GM12878 (cell line): ENCODE measurements at regions not wholly inside any gene's neighbourhood (a gene's known extent, or its start where the extent isn't known, plus 50 kb on each side); places are given as distances from the start of the nearest gene placed in this dataset.

ENCODE experiments used
- ATAC-seq: fragments of 200-7000 bp; cut with Tn5 transposase; 3 replicates; pipeline ENCODE4 v1.9.1; 2020; ENCODE audit warnings: mild to moderate bottlenecking, moderate library complexity
- BruUV-seq: library from RNA; stranded (reverse); fragments of 400-500 nt; replicated peaks from 2 replicates; lab custom pipeline; 2021; lab: Mats Ljungman, UMichigan
- CTCF ChIA-PET: fragments of 300-600 bp; sonication (Branson Sonifier 250); formaldehyde crosslinking; extraction: SDS; loops from one replicate; lab custom pipeline; 2021; ENCODE audit warnings: inconsistent platforms; lab: Yijun Ruan, JAX
- POLR2A ChIA-PET: fragments of 350-600 bp; formaldehyde crosslinking; extraction: SDS; loops from one replicate; lab custom pipeline; 2021; ENCODE audit warnings: inconsistent platforms; lab: Charles Lee
- RAD21 ChIA-PET: fragments of 300-600 bp; sonication (Branson Sonifier 250); formaldehyde crosslinking; loops from one replicate; lab custom pipeline; 2023; ENCODE audit warnings: antibody characterized with exemption; ENCODE audit not compliant: unreplicated experiment; lab: Charles Lee
- SMC1A ChIA-PET: fragments of 300-600 bp; sonication (Branson Sonifier 250); formaldehyde crosslinking; loops from one replicate; lab custom pipeline; 2023; ENCODE audit not compliant: unreplicated experiment, uncharacterized antibody; lab: Charles Lee
- DNase-seq: peaks from one replicate; pipeline ENCODE4 v3.0.0-alpha.2; 2011; ENCODE audit warnings: low read depth, low spot score
- FAIRE-seq: peaks from 3 replicates; lab custom pipeline; 2011; peaks lifted over from hg19 to GRCh38; lab: Jason Lieb, UNC
- H2AFZ ChIP-seq: 2 replicates; pipeline ENCODE4 v1.6.0; 2011; ENCODE audit warnings: low read depth, low read length, control low read depth; ENCODE audit not compliant: control insufficient read depth
- H3K27ac ChIP-seq: 2 replicates; pipeline ENCODE4 v1.5.1; 2011; ENCODE audit warnings: control low read depth; ENCODE audit not compliant: control insufficient read depth, insufficient read depth
- H3K27me3 ChIP-seq, 2 experiments: replicated peaks in 1 of 2; 2 replicates each; pipeline versions ENCODE4 v1.6.0 to v1.6.1; 2011; ENCODE audit warnings: low read length in 1 of 2; ENCODE audit not compliant: control insufficient read depth in 2 of 2, insufficient read depth in 2 of 2
- H3K36me3 ChIP-seq, 2 experiments: 2 replicates each; pipeline ENCODE4 v1.5.1; 2011; ENCODE audit warnings: low read length in 1 of 2; ENCODE audit not compliant: control insufficient read depth in 2 of 2, insufficient read depth in 2 of 2
- H3K4me1 ChIP-seq: 2 replicates; pipeline ENCODE4 v1.6.1; 2011; ENCODE audit warnings: mild to moderate bottlenecking, low read length, moderate library complexity, mixed read lengths; ENCODE audit not compliant: control insufficient read depth, insufficient read depth
- H3K4me2 ChIP-seq: 2 replicates; pipeline ENCODE4 v1.6.0; 2011; ENCODE audit warnings: control low read depth; ENCODE audit not compliant: control insufficient read depth, insufficient read depth
- H3K4me3 ChIP-seq: fragments of 200-600 bp; sonication (generic); 2 replicates; pipeline ENCODE4 v1.5.1; 2016
- H3K79me2 ChIP-seq: 2 replicates; pipeline ENCODE4 v1.6.0; 2011; ENCODE audit warnings: low read length; ENCODE audit not compliant: control insufficient read depth, insufficient read depth
- H3K9ac ChIP-seq: 2 replicates; pipeline ENCODE4 v1.8.0; 2011; ENCODE audit warnings: low read length, control low read depth, mixed read lengths; ENCODE audit not compliant: control insufficient read depth, insufficient read depth
- H3K9me3 ChIP-seq: replicated peaks from 3 replicates; pipeline ENCODE4 v1.5.1; 2011; ENCODE audit warnings: mild to moderate bottlenecking, low read length; ENCODE audit not compliant: control insufficient read depth, insufficient read depth
- H4K20me1 ChIP-seq: 2 replicates; pipeline ENCODE4 v1.6.0; 2011; ENCODE audit not compliant: control insufficient read depth, insufficient read depth
- BRCA1 ChIP-seq: IDR thresholded peaks from 2 replicates; pipeline ENCODE4 v1.6.1; 2011; ENCODE audit warnings: low read depth, low read length, improper control_type of control experiment
- CEBPB ChIP-seq, 2 experiments: fragments of 150-350 bp in 1 of 2; IDR thresholded peaks; 2 replicates each; pipeline ENCODE4 v1.6.1; 2012 to 2014; ENCODE audit warnings: low read depth in 2 of 2, low read length in 2 of 2, borderline replicate concordance in 1 of 2, inconsistent platforms in 1 of 2
- HDGF ChIP-seq: fragments of 450-650 bp; IDR thresholded peaks from 2 replicates; pipeline ENCODE4 v1.6.1; 2016; ENCODE audit warnings: antibody characterized with exemption
- NR2C1 ChIP-seq: fragments of 450-650 bp; IDR thresholded peaks from 2 replicates; pipeline ENCODE4 v1.6.1; 2017; ENCODE audit warnings: antibody characterized with exemption, mild to moderate bottlenecking, moderate library complexity
- SMARCA5 ChIP-seq: fragments of 450-650 bp; IDR thresholded peaks from 2 replicates; pipeline ENCODE4 v1.6.1; 2017; ENCODE audit warnings: mild to moderate bottlenecking
- SP1 ChIP-seq: IDR thresholded peaks from one replicate; pipeline ENCODE4 v1.6.1; 2011; ENCODE audit warnings: low read depth, low read length
- WGBS: methylation state at CpG from one replicate; pipeline ENCODE4 v1.1.6; 2016; ENCODE audit warnings: low lambda C conversion rate; ENCODE audit not compliant: insufficient replicate concordance, insufficient coverage; ENCODE audit errors: missing lambda C conversion rate; 5-methylcytosine and 5-hydroxymethylcytosine counted together
- in situ Hi-C: fragments of 300-500 bp; cut with MboI; formaldehyde crosslinking; loops from 9 replicates; pipeline ENCODE4 v1.14.3; 2018; ENCODE audit warnings: mixed read lengths
- intact Hi-C: fragments of 100-400 bp; cut with micrococcal nuclease; formaldehyde crosslinking; loops from one replicate; pipeline ENCODE4 v1.14.2; 2022; ENCODE audit not compliant: unreplicated experiment
- TF ChIP-seq, protein P1 (sequence below): IDR thresholded peaks from 2 replicates; pipeline ENCODE4 v1.6.1; 2012; ENCODE audit warnings: improper control_type of control experiment, low read depth, low read length; ENCODE audit not compliant: insufficient replicate concordance

DNA sequence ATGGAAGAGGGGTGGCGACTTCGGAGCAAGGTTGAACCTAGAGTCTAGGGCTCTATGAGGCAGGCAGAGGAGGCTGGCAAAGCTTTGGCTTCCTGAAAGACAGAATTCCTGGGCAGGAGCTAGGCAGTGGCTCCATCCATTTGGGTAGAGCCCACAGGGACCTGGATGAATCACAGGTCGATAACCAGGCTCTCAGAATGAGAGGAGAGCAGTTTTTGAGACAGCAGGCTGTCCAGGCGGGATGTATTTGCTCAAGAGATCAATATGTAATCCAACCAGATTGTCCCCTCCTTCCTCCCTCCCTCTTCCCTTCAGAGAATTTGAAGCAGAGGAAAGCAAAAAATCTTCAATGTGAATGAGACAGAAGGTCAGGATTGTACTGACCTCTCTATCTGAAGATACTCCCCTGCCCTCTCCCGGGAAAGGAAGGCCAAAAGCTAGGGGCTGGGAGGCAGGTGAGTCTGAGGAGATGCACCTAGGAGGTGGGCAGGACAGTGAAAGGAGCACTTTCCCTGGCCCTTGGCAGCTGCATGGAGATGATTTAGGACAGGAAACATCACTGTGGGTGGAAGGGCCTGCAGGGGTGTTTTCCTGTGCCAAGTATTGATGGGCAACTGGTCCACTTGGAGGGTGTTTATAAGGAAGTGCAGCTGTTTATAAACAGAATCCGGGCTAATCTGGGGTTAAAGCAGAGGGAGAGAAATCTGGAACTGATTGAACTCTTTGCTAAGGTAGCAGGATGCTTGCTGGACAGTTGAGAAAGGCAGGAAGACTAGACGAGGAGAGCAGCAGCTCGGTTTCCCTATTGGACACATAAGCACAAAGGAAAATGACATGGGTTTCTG lies 212.4 kb upstream of the LRFN2 start:
- intact Hi-C loops (no loop called here), in situ Hi-C loops (no loop called here)
- BruUV-seq: no TSS peak
- ChIA-PET CTCF (no interaction called here), RAD21 (no interaction called here), POLR2A (no interaction called here), SMC1A (interaction anchor here (1.5 kb wide), 1 partner anchor 20 kb away, joined by 3 read pairs; no protein-coding TSS in a partner anchor)
- Histone ChIP-seq H3K9me3 (no peaks in the 10 kb centered on the region), H3K36me3 (no peaks in the 10 kb centered on the region), H3K27me3 (0 out of 4 replicates have a peak, but pooled peaks cover 0 to 2% of the 10 kb centered on the region in 2 experiments), H2AFZ (no peak overlapping the region), H3K9ac (no peak overlapping the region), H3K79me2 (no peaks in the 10 kb centered on the region), H3K4me2 (no peak overlapping the region), H3K27ac (no peak overlapping the region), H3K4me1 (peaks cover 11% of the 10 kb centered on the region), H4K20me1 (no peaks in the 10 kb centered on the region), H3K4me3 (no peak overlapping the region)
- DNase-seq (no peak), FAIRE-seq (no peak), ATAC-seq (no peak)
- TF ChIP-seq SMARCA5 (no peak), CEBPB (IDR thresholded peaks at IDR 0.05; ENCODE audit: borderline replicate concordance in 1 of 2, low read depth in 2 of 2, low read length in 2 of 2) (no peak), BRCA1 (no peak), HDGF (no peak), SP1 (no peak), NR2C1 (no peak)
- TF ChIP-seq, protein P1, sequence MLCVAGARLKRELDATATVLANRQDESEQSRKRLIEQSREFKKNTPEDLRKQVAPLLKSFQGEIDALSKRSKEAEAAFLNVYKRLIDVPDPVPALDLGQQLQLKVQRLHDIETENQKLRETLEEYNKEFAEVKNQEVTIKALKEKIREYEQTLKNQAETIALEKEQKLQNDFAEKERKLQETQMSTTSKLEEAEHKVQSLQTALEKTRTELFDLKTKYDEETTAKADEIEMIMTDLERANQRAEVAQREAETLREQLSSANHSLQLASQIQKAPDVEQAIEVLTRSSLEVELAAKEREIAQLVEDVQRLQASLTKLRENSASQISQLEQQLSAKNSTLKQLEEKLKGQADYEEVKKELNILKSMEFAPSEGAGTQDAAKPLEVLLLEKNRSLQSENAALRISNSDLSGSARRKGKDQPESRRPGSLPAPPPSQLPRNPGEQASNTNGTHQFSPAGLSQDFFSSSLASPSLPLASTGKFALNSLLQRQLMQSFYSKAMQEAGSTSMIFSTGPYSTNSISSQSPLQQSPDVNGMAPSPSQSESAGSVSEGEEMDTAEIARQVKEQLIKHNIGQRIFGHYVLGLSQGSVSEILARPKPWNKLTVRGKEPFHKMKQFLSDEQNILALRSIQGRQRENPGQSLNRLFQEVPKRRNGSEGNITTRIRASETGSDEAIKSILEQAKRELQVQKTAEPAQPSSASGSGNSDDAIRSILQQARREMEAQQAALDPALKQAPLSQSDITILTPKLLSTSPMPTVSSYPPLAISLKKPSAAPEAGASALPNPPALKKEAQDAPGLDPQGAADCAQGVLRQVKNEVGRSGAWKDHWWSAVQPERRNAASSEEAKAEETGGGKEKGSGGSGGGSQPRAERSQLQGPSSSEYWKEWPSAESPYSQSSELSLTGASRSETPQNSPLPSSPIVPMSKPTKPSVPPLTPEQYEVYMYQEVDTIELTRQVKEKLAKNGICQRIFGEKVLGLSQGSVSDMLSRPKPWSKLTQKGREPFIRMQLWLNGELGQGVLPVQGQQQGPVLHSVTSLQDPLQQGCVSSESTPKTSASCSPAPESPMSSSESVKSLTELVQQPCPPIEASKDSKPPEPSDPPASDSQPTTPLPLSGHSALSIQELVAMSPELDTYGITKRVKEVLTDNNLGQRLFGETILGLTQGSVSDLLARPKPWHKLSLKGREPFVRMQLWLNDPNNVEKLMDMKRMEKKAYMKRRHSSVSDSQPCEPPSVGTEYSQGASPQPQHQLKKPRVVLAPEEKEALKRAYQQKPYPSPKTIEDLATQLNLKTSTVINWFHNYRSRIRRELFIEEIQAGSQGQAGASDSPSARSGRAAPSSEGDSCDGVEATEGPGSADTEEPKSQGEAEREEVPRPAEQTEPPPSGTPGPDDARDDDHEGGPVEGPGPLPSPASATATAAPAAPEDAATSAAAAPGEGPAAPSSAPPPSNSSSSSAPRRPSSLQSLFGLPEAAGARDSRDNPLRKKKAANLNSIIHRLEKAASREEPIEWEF: no peak
- 17% methylated on average over 8 of the region's 8 CpGs for WGBS
